GM23248 (cell line): ENCODE measurements at regions not wholly inside any gene's neighbourhood (a gene's known extent, or its start where the extent isn't known, plus 50 kb on each side); places are given as distances from the start of the nearest gene placed in this dataset.

Experiments
- EZH2 ChIP-seq: fragments of 200-600 bp; sonication (generic); IDR thresholded peaks from 2 replicates; pipeline ENCODE4 v1.6.1; 2018; ENCODE audit warnings: antibody characterized with exemption, mild to moderate bottlenecking; ENCODE audit not compliant: insufficient read depth, poor library complexity, severe bottlenecking
- EZH2phosphoT487 ChIP-seq: fragments of 200-600 bp; sonication (generic); IDR thresholded peaks from 2 replicates; pipeline ENCODE4 v1.6.1; 2018; ENCODE audit warnings: antibody characterized with exemption, moderate library complexity, mild to moderate bottlenecking, low read depth; ENCODE audit not compliant: insufficient read depth

DNA sequence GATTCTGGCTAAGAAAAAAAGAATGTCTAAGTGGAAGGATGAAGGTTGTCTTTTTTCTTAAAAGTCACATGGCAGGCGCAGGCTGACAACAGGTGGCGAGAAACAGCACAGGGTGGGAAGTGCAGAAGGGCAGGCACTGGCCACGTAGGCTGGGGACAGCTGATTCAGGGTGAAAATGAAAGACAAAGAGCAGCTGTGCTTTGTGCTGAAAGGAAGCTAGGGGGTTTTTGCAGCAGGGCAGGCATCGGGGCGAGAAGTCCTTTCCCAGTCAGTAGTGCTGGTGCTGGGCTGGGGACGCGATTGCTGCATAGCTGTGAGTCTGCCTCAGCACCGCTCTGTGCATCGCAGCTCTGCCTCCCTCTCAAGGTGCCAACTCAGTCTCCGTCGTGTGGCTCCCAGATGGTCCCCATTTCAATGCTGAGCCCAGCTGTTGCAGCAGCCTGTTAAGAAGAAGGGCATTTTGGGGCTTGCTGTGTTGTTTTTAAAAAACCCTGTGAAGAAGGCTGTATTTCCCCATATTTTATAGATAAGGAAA, 183.1 kb upstream of the CCL2 start:
- TF ChIP-seq EZH2phosphoT487 (no peak), EZH2 (no peak)
